IPS-18c (cell line): ENCODE measurements at regions not wholly inside any gene's neighbourhood (a gene's known extent, or its start where the extent isn't known, plus 50 kb on each side); places are given as distances from the start of the nearest gene placed in this dataset.

Experiments used
- H3K4me3 ChIP-seq: 2 replicates; pipeline ENCODE4 v1.7.0; 2013; ENCODE audit warnings: low read depth, mild to moderate bottlenecking, low read length, moderate library complexity; ENCODE audit not compliant: insufficient read depth
- H3K9me3 ChIP-seq: one replicate; pipeline ENCODE4 v1.6.1; 2013; ENCODE audit warnings: mild to moderate bottlenecking, low read length, moderate library complexity; ENCODE audit not compliant: control insufficient read depth, insufficient read depth

- H3K9me3 ChIP-seq = no peaks in the 10 kb centered on the region
- no peak overlapping the region for H3K4me3 ChIP-seq
Observed at GRCh38 chr18:79617511-79618500, 61.8 kb upstream of the CTDP1 start.

- no peak overlapping the region for H3K4me3 ChIP-seq
- no peaks in the 10 kb centered on the region for H3K9me3 ChIP-seq
Observed at GRCh38 chr18:79620576-79621165, 58.9 kb upstream of the CTDP1 start.

GRCh38 chr18:79621501-79621900 lies 58.1 kb upstream of the CTDP1 start:
- Histone ChIP-seq H3K4me3 (no peak overlapping the region), H3K9me3 (no peaks in the 10 kb centered on the region)

GRCh38 chr18:79622004-79622403 lies 57.6 kb upstream of the CTDP1 start:
- no peaks in the 10 kb centered on the region for H3K9me3 ChIP-seq
- no peak overlapping the region for H3K4me3 ChIP-seq

- no peak overlapping the region for H3K4me3 ChIP-seq
- no peaks in the 10 kb centered on the region for H3K9me3 ChIP-seq
Observed at GRCh38 chr18:79624356-79625170, 55.0 kb upstream of the CTDP1 start.

- H3K9me3 ChIP-seq = no peaks in the 10 kb centered on the region
- no peak overlapping the region for H3K4me3 ChIP-seq
Observed at GRCh38 chr18:79625195-79625923, 54.2 kb upstream of the CTDP1 start.

GRCh38 chr18:79625924-79626561 lies 53.6 kb upstream of the CTDP1 start:
- no peak overlapping the region for H3K4me3 ChIP-seq
- no peaks in the 10 kb centered on the region for H3K9me3 ChIP-seq

- H3K4me3 ChIP-seq = no peak overlapping the region
- no peaks in the 10 kb centered on the region for H3K9me3 ChIP-seq
Observed at GRCh38 chr18:79626905-79627749, 52.5 kb upstream of the CTDP1 start.

GRCh38 chr18:79627750-79628294 lies 51.8 kb upstream of the CTDP1 start:
- Histone ChIP-seq H3K9me3 (no peaks in the 10 kb centered on the region), H3K4me3 (no peak overlapping the region)

GRCh38 chr18:79628416-79629248 lies 51.0 kb upstream of the CTDP1 start:
- H3K4me3 ChIP-seq = no peak overlapping the region
- H3K9me3 ChIP-seq = no peaks in the 10 kb centered on the region

GRCh38 chr18:79629249-79629558 lies 50.4 kb upstream of the CTDP1 start:
- no peak overlapping the region for H3K4me3 ChIP-seq
- H3K9me3 ChIP-seq = no peaks in the 10 kb centered on the region

GRCh38 chr18:79629606-79630005 lies 50.0 kb upstream of the CTDP1 start:
- no peak overlapping the region for H3K4me3 ChIP-seq
- H3K9me3 ChIP-seq = no peaks in the 10 kb centered on the region
